ENCODE measurements at regions not wholly inside any gene's neighbourhood (a gene's known extent, or its start where the extent isn't known, plus 50 kb on each side); places are given as distances from the start of the nearest gene placed in this dataset.
A peak's percentile ranks its signal among the peaks of the same experiment; 100 is the strongest.

DNA sequence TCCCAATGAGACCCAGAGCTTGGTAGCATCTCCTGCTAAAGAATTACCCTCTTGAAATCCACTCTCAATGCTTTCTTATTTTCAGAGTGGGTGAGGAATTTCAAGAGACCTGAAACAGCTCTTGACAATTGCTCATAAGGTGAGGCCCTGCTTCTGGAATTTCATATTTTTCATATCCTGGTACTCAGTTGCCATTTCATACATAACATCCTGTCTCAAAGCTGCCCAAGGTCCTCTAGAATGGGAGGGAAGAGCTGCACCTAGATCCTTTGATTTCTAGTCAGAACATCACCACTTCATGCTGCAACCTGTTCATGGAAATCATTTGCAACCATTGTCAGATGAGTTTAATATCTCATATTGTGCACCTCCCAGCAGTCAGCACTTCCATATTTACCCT, 404.8 kb upstream of the GALNT5 start:
- Histone ChIP-seq H3K4me2 (no peak overlapping the region), H2AFZ (0 out of 2 replicates have a peak overlapping the region, but pooled peaks have one; percentile 45), H3K36me3 (ENCODE audit: insufficient read depth) (no peaks in the 10 kb centered on the region), H3K4me1 (ENCODE audit: insufficient read depth) (no peaks in the 10 kb centered on the region), H3F3A (replicated peaks; ENCODE audit: low read depth) (no peaks in the 10 kb centered on the region), H4K20me1 (replicated peaks; ENCODE audit: insufficient read depth) (no peaks in the 10 kb centered on the region), H3K27ac (ENCODE audit: low read depth) (no peak overlapping the region), H3K79me2 (replicated peaks; ENCODE audit: insufficient read depth) (no peaks in the 10 kb centered on the region), H3K27me3 (ENCODE audit: insufficient read depth) (no peaks in the 10 kb centered on the region), H3K9me2 (ENCODE audit: insufficient read depth) (peaks cover 10% of the 10 kb centered on the region; the same call in 1 of the 2 replicates), H3K4me3 (no peak overlapping the region)
- Mint-ChIP-seq H3K4me1 (no peaks in the 10 kb centered on the region), H3K27ac (no peak overlapping the region), H3K4me3 (no peak overlapping the region), H3K27me3 (ENCODE audit: insufficient read depth, low read depth, poor library complexity) (no peaks in the 10 kb centered on the region), H3K9me3 (no peaks in the 10 kb centered on the region), H3K36me3 (ENCODE audit: low read depth) (no peaks in the 10 kb centered on the region; the same call in 2 of the 3 replicates)
- ATAC-seq (no peak), DNase-seq (ENCODE audit: low spot score) (no peak)
- TF ChIP-seq CREB1 (CRISPR knock-in tag; IDR thresholded peaks at IDR 0.05; ENCODE audit: low read depth): no peak
- TF ChIP-seq, protein P1, sequence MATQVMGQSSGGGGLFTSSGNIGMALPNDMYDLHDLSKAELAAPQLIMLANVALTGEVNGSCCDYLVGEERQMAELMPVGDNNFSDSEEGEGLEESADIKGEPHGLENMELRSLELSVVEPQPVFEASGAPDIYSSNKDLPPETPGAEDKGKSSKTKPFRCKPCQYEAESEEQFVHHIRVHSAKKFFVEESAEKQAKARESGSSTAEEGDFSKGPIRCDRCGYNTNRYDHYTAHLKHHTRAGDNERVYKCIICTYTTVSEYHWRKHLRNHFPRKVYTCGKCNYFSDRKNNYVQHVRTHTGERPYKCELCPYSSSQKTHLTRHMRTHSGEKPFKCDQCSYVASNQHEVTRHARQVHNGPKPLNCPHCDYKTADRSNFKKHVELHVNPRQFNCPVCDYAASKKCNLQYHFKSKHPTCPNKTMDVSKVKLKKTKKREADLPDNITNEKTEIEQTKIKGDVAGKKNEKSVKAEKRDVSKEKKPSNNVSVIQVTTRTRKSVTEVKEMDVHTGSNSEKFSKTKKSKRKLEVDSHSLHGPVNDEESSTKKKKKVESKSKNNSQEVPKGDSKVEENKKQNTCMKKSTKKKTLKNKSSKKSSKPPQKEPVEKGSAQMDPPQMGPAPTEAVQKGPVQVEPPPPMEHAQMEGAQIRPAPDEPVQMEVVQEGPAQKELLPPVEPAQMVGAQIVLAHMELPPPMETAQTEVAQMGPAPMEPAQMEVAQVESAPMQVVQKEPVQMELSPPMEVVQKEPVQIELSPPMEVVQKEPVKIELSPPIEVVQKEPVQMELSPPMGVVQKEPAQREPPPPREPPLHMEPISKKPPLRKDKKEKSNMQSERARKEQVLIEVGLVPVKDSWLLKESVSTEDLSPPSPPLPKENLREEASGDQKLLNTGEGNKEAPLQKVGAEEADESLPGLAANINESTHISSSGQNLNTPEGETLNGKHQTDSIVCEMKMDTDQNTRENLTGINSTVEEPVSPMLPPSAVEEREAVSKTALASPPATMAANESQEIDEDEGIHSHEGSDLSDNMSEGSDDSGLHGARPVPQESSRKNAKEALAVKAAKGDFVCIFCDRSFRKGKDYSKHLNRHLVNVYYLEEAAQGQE (IDR thresholded peaks at IDR 0.05; ENCODE audit: unreplicated experiment): no peak
- TF ChIP-seq EZH2phosphoT487 (IDR thresholded peaks at IDR 0.05; ENCODE audit: unreplicated experiment): no peak
- no peak for TF ChIP-seq ZNF331 (CRISPR knock-in tag; IDR thresholded peaks at IDR 0.05; ENCODE audit: low read depth)
- TF ChIP-seq, protein P2, sequence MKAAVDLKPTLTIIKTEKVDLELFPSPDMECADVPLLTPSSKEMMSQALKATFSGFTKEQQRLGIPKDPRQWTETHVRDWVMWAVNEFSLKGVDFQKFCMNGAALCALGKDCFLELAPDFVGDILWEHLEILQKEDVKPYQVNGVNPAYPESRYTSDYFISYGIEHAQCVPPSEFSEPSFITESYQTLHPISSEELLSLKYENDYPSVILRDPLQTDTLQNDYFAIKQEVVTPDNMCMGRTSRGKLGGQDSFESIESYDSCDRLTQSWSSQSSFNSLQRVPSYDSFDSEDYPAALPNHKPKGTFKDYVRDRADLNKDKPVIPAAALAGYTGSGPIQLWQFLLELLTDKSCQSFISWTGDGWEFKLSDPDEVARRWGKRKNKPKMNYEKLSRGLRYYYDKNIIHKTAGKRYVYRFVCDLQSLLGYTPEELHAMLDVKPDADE (IDR thresholded peaks at IDR 0.05): no peak
- TF ChIP-seq JUNB (IDR thresholded peaks at IDR 0.05; ENCODE audit: unreplicated experiment): no peak

DNA sequence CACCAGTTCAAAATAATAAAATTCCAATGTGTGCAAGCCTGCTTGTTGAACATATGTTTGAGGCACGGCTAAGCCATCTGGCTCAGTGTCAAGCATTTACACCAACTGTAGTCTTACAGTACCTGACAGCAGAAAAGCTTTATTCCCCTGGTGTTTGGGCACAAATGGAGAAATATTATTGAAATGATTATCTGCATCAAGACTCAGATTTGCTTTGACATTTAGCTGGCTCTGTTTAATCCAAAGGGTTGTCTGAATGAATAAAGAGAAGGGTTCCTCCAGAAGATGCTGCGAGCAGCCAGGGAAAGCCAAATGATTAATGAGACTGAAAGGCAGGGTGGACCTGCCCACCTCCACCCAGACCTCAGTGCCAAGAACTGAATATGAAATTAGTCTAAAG, 393.2 kb upstream of the GALNT5 start:
- Mint-ChIP-seq H3K27me3 (ENCODE audit: insufficient read depth, low read depth, poor library complexity) (no peaks in the 10 kb centered on the region), H3K4me3 (no peak overlapping the region), H3K9me3 (no peaks in the 10 kb centered on the region), H3K27ac (no peak overlapping the region), H3K36me3 (ENCODE audit: low read depth) (no peaks in the 10 kb centered on the region), H3K4me1 (peaks cover 16% of the 10 kb centered on the region; the same call in 2 of the 3 replicates)
- TF ChIP-seq ZNF114 (CRISPR knock-in tag; IDR thresholded peaks at IDR 0.05) (no peak), POLR2AphosphoS5 (IDR thresholded peaks at IDR 0.05; ENCODE audit: low read depth) (no peak), STAT1 (IDR thresholded peaks at IDR 0.05; ENCODE audit: unreplicated experiment) (no peak), JUNB (IDR thresholded peaks at IDR 0.05; ENCODE audit: unreplicated experiment) (no peak)
- TF ChIP-seq, protein P2 (IDR thresholded peaks at IDR 0.05): no peak
- TF ChIP-seq, protein P1 (IDR thresholded peaks at IDR 0.05; ENCODE audit: unreplicated experiment): no peak
- Histone ChIP-seq H3K27ac (ENCODE audit: low read depth) (no peak overlapping the region), H3F3A (replicated peaks; ENCODE audit: low read depth) (no peaks in the 10 kb centered on the region), H3K79me2 (replicated peaks; ENCODE audit: insufficient read depth) (no peaks in the 10 kb centered on the region), H3K4me2 (no peak overlapping the region), H4K20me1 (replicated peaks; ENCODE audit: insufficient read depth) (no peaks in the 10 kb centered on the region), H3K36me3 (ENCODE audit: insufficient read depth) (no peaks in the 10 kb centered on the region), H3K9me2 (ENCODE audit: insufficient read depth) (no peaks in the 10 kb centered on the region), H2AFZ (no peak overlapping the region), H3K27me3 (ENCODE audit: insufficient read depth) (no peaks in the 10 kb centered on the region), H3K4me3 (no peak overlapping the region), H3K4me1 (ENCODE audit: insufficient read depth) (no peaks in the 10 kb centered on the region; the same call in 1 of the 2 replicates)
- no peak for ATAC-seq
- DNase-seq (ENCODE audit: low spot score): no peak
